Lower lobe of right lung (tissue), 2 donors: ENCODE measurements at regions not wholly inside any gene's neighbourhood (a gene's known extent, or its start where the extent isn't known, plus 50 kb on each side); places are given as distances from the start of the nearest gene placed in this dataset.
A peak's percentile ranks its signal among the peaks of the same experiment; 100 is the strongest.
"Not testable (repeated sequence)": the region's sequence is repeated elsewhere in the genome, so short reads cannot be mapped to it uniquely, and the experiment has no call there.

Experiments
- ATAC-seq, 2 donors: fragments of 200-7000 bp; cut with Tn5 transposase; one replicate each; pipeline ENCODE4 v1.9.1; 2020 to 2022; ENCODE audit warnings: mild to moderate bottlenecking in 2 of 2, moderate library complexity in 2 of 2
- DNase-seq: peaks from one replicate; pipeline ENCODE4 v3.0.0-alpha.2; 2020
- H3K27ac ChIP-seq: fragments of 200-600 bp; one replicate; pipeline ENCODE4 v1.8.0; 2022
- H3K27me3 ChIP-seq: fragments of 200-600 bp; one replicate; pipeline ENCODE4 v1.8.0; 2022; ENCODE audit warnings: low read depth
- H3K36me3 ChIP-seq: fragments of 200-600 bp; one replicate; pipeline ENCODE4 v1.8.0; 2022; ENCODE audit warnings: mild to moderate bottlenecking
- H3K4me1 ChIP-seq: fragments of 200-600 bp; one replicate; pipeline ENCODE4 v1.8.0; 2022
- H3K4me3 ChIP-seq: fragments of 200-600 bp; one replicate; pipeline ENCODE4 v1.8.0; 2022; ENCODE audit warnings: mild to moderate bottlenecking
- H3K9me3 ChIP-seq: fragments of 200-600 bp; one replicate; pipeline ENCODE4 v1.8.0; 2022
- intact Hi-C: fragments of 100-400 bp; cut with DNase I; formaldehyde crosslinking; loops from one replicate; pipeline ENCODE4 v1.11.0; 2022
- TF ChIP-seq, protein P1 (sequence below): fragments of 200-600 bp; IDR thresholded peaks from one replicate; pipeline ENCODE4 v1.8.0; 2022; ENCODE audit warnings: antibody characterized with exemption, mild to moderate bottlenecking
- donor health status: DM: no; HTN: yes; CAD: no; lungs with severe emphysema.

DNA sequence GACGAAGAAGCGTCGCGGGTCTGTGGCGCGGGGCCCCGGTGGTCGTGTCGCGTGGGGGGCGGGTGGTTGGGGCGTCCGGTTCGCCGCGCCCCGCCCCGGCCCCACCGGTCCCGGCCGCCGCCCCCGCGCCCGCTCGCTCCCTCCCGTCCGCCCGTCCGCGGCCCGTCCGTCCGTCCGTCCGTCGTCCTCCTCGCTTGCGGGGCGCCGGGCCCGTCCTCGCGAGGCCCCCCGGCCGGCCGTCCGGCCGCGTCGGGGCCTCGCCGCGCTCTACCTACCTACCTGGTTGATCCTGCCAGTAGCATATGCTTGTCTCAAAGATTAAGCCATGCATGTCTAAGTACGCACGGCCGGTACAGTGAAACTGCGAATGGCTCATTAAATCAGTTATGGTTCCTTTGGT lies 1533.5 kb upstream of the TPTE start:
- H3K27ac ChIP-seq, H3K36me3 ChIP-seq, DNase-seq, H3K4me1 ChIP-seq, ATAC-seq, H3K4me3 ChIP-seq, H3K9me3 ChIP-seq, intact Hi-C loops: not testable (repeated sequence)
- H3K27me3 ChIP-seq: peaks cover 26% of the 10 kb centered on the region

DNA sequence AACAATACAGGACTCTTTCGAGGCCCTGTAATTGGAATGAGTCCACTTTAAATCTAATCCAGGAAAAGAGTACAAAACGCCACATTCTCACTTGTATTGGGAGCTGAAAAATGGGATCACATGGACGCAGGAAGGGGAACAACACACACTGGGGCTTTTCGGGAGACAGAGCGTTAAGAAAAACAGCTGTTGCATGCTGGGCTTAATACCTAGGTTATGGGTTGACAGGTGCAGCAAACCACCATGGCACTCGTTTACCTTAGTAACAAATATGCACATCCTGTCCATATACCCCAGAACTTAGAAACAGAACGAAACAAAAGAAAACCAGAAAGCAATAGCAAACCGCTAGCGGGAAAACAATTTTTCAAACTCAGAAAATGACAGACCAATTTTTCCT lies 1532.7 kb upstream of the TPTE start:
- Histone ChIP-seq H3K4me3 (no peak overlapping the region), H3K4me1 (no peaks in the 10 kb centered on the region), H3K27me3 (peaks cover 33% of the 10 kb centered on the region), H3K27ac (no peak overlapping the region), H3K36me3 (no peaks in the 10 kb centered on the region), H3K9me3 (no peaks in the 10 kb centered on the region)
- no peak for DNase-seq
- TF ChIP-seq, protein P1, sequence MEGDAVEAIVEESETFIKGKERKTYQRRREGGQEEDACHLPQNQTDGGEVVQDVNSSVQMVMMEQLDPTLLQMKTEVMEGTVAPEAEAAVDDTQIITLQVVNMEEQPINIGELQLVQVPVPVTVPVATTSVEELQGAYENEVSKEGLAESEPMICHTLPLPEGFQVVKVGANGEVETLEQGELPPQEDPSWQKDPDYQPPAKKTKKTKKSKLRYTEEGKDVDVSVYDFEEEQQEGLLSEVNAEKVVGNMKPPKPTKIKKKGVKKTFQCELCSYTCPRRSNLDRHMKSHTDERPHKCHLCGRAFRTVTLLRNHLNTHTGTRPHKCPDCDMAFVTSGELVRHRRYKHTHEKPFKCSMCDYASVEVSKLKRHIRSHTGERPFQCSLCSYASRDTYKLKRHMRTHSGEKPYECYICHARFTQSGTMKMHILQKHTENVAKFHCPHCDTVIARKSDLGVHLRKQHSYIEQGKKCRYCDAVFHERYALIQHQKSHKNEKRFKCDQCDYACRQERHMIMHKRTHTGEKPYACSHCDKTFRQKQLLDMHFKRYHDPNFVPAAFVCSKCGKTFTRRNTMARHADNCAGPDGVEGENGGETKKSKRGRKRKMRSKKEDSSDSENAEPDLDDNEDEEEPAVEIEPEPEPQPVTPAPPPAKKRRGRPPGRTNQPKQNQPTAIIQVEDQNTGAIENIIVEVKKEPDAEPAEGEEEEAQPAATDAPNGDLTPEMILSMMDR: no peak
- intact Hi-C loops: no loop called here
- ATAC-seq: no peak

DNA sequence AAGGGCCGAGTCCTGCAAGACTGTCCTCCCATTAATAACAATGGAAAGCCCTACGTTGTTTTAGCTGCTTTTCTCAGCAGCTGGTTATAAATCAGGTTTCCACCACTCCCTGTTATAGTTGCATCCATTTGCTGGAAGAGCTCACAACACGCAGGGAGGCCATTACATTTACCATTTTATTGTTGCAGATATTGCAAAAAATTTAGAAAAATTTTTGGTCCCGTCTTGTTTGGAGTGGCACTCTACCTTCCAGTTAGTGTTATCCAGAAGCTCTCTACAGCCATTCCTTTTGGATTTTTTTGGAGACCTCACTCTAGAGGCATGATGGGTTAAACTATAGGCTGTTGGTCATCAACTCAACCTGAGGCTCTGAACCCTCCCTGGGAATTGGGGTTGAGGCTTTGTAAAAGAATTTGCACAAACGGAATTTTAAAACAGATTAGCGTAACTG lies 1532.1 kb upstream of the TPTE start:
- TF ChIP-seq, protein P1: no peak
- DNase-seq: no peak
- Histone ChIP-seq H3K9me3 (no peaks in the 10 kb centered on the region), H3K4me3 (no peak overlapping the region), H3K27ac (no peak overlapping the region), H3K27me3 (peaks cover 39% of the 10 kb centered on the region), H3K4me1 (no peaks in the 10 kb centered on the region), H3K36me3 (no peaks in the 10 kb centered on the region)
- intact Hi-C loops: no loop called here
- peak; percentile 43 to 69 for ATAC-seq

GRCh38 chr21:8989721-8990325 lies 1531.6 kb upstream of the TPTE start:
- Histone ChIP-seq H3K9me3 (no peaks in the 10 kb centered on the region), H3K4me3 (no peak overlapping the region), H3K36me3 (no peaks in the 10 kb centered on the region), H3K27ac (no peak overlapping the region), H3K27me3 (peaks cover 44% of the 10 kb centered on the region), H3K4me1 (no peaks in the 10 kb centered on the region)
- ATAC-seq (peak; percentile 47 to 64), DNase-seq (no peak)
- intact Hi-C loops: no loop called here
- TF ChIP-seq, protein P1: no peak

- Histone ChIP-seq H3K9me3 (no peaks in the 10 kb centered on the region), H3K4me3 (no peak overlapping the region), H3K4me1 (no peaks in the 10 kb centered on the region), H3K36me3 (no peaks in the 10 kb centered on the region), H3K27ac (no peak overlapping the region), H3K27me3 (peaks cover 49% of the 10 kb centered on the region)
- DNase-seq (no peak), ATAC-seq (peak; percentile 46 to 50)
- TF ChIP-seq, protein P1: no peak
- intact Hi-C loops: no loop called here
These were observed 1530.9 kb upstream of the TPTE start for GRCh38 chr21:8990326-8991087.
